GM18498 (cell line): ENCODE measurements at regions not wholly inside any gene's neighbourhood (a gene's known extent, or its start where the extent isn't known, plus 50 kb on each side); places are given as distances from the start of the nearest gene placed in this dataset.

Source experiments
- ATAC-seq: cut with Tn5 transposase; IDR thresholded peaks from one replicate; pipeline ENCODE4 v1.9.1; 2021; ENCODE audit warnings: mild to moderate bottlenecking, moderate library complexity; ENCODE audit not compliant: unreplicated experiment

DNA sequence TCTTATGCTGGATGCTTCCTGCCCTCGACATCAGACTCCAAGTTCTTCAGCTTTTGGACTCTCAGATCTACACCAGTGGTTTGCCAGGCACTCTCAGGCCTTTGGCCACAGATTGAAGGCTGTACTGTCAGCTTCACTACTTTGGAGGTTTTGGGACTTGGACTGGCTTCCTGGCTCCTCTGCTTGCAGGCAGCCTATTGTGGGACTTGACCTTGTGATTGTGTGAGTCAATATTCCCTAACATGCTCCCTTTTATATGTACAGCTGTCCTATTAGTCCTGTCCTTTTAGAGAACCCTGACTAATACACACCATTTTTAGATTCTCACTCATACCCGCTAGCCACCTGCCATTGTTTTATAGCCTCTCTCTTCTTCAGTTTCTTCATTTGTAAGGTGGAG lies 382.1 kb upstream of the TSHZ2 start:
- no peak for ATAC-seq

- ATAC-seq: no peak
Observed at GRCh38 chr20:52589251-52589812, 382.8 kb upstream of the TSHZ2 start.

DNA sequence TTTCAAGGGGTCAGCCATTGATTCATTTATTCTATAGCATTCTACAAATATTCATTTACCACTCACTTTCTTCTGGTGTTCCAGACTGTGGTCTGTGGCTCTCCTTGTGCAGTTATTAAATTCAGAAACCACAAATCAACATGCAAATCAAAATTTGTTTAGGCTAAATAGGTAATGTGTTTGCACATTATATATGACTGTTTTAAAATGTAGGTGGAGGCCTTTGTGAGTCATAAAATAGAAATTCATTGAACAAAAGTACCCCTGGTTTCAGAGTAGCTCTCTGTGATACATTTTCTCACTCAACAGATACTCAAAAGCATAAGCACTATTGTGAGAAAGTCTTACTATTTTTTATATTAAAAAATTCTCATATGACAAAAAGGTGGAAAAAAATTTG lies 385.5 kb upstream of the TSHZ2 start:
- ATAC-seq: no peak

GRCh38 chr20:52585333-52585732 lies 386.8 kb upstream of the TSHZ2 start:
- no peak for ATAC-seq

GRCh38 chr20:52578559-52578958 lies 387.0 kb upstream of the ZFP64 start:
- ATAC-seq: no peak

DNA sequence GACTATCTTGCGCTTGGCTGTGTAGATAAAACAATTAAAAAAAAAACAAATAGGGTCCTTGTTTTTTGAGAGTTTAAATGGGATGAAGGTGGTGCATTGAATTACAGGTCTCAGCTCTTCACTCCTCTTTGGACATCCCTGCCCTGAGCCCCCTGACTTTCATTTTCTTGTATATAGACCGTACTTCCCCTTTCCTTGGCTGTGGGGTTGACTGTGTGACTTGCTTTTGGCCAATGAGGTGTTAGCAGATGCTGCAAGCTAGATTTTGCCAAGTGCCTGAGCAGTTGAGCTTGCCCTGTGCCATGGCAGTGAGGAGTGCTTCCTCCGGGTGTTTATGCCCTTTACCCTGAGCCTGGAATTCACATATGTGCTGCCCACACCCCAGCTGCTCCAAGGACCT lies 386.1 kb upstream of the ZFP64 start:
- no peak for ATAC-seq

DNA sequence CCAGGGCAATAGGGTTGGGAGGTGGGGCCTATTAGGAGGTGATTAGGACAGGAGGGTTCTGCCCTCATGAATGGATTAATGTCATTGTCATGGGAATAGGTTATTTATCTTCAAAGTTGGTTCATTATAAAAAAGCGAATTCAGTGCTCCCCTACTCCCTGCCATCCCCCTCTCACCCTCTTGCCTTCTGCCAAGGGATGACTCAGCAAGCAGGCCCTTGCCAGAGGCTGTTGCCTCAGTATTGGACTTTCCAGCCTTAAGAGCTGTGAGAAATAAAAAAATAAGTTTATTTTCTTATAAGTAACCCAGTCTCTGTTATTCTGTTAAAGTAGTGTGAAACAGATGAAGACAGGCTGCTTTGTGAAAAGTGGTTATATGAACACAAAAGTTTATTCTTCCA lies 381.1 kb upstream of the ZFP64 start:
- ATAC-seq: no peak

GRCh38 chr20:52569201-52569600 lies 377.6 kb upstream of the ZFP64 start:
- no peak for ATAC-seq

- no peak for ATAC-seq
Observed at GRCh38 chr20:52565614-52566013, 374.0 kb upstream of the ZFP64 start.

DNA sequence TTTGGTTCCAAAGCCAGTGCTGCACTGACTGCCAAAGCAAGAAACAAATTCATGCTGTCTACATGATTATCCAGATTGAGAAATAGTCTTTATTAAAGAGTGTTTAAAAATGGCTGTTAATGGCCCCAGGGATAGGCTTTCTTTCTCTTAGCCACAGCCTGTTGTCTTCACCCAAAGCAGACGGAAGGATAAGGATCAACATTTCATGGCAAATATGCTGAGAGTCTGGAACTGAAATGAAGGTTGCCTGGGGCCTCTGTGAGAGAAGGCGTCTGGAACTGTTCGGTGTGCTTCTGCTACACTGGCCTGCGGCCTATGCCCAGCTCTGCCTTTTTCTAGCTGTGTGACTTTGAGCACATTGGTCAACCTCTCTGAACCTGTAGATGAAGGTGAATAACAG lies 373.0 kb upstream of the ZFP64 start:
- ATAC-seq: no peak

- ATAC-seq: no peak
Observed at GRCh38 chr20:52552181-52552872, 360.7 kb upstream of the ZFP64 start.

DNA sequence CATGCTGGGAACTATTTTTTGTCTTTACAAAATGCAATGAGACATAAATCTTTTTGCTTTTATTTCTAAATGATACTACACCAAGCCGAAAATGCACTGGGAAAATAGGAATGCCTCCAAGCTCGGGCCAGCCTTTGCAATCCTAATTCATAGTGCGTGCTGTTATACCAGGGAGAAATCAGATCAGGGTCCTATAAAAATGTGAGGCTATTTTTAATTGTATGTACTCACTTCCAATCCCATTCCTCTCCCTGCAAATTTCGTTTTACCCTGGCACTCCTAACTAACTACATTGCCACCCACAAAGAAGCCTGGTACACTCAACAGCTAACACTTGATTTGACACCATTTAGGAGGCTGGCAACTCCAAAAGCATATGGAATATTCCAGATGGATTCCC lies 350.6 kb upstream of the ZFP64 start:
- no peak for ATAC-seq

GRCh38 chr20:52540509-52540908 lies 348.9 kb upstream of the ZFP64 start:
- no peak for ATAC-seq

DNA sequence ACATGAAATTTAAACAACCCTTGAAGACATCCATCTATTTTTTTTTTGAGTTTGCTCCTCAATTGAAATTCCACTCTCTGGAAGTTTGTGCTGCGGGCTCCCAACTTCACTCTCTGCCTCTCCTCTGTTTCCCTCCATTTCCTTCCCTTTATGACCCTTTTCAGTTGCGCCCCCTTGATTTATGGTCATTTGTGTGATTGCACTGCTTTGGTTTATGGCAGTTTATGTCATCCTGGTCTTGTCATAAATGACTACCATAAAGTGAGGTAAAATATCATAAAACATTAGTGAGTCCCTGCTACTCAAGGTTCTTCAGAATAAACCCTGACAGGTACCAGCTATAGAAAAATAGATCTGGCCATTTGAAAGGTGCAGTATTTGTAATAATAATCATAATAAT lies 348.3 kb upstream of the ZFP64 start:
- ATAC-seq: no peak

DNA sequence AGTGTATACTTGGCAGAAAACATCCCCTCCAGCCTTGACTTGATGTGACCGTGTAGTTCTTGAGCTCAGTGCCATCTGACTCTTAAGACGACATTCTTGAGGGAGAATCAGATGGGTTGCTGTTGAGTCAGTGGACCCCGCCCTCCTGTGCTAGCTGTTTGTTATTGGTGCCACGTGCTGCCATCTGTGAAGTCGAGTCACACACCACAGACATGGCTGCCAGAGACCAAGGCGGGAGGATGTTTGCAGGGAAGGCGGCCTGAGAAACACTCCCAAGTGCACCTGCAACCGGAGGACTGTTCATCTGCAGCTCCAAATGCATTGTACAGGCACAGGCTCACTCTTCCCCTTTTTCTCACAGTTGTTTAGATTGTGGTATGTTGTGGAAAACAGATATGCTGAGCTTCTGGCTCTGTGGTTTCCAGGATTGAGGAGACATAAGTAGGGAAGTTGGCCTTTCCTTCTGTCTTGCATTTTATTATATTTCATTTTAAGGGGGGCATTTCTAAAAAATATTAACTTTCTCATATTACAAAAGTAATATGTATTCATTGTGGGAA lies 345.3 kb upstream of the ZFP64 start:
- ATAC-seq: no peak

DNA sequence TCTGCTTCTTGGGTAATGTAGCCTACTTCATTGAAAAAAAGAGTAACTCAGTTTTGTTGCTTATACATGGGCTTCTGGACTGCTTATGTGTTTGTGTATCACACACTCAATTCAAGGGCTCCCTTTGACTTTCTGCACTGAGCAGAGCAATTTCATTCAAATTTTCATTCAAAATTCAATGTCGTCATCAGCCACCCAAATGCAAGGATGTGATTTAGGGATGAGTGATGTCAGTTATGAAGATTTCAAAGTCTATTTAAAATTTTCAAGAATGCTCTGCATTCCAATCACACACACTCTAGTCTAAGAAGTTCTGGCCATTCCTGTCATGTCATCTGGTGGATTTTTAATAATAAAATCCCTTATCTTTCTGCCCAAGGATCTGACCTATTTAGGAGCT lies 344.5 kb upstream of the ZFP64 start:
- ATAC-seq: no peak

GRCh38 chr20:52534616-52535015 lies 343.0 kb upstream of the ZFP64 start:
- ATAC-seq: no peak

DNA sequence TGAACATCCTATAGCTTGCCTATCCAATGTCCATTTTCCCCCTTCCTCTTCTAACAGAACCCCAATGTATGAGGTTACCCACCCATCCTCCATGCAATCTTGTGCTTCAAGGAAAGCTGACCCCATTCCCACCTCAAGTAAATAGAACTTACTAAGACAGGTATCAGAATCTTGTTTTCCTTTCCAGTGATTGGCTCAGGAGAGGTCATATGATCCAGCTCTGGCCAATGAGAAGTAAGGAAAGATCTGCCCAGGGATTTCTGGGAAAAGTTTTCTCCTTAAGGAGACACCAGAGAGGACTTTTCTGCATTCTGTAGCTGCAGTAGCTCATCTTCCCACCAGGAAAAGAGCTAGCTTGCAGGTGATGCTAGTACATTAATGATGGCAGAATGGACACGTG lies 341.8 kb upstream of the ZFP64 start:
- no peak for ATAC-seq

DNA sequence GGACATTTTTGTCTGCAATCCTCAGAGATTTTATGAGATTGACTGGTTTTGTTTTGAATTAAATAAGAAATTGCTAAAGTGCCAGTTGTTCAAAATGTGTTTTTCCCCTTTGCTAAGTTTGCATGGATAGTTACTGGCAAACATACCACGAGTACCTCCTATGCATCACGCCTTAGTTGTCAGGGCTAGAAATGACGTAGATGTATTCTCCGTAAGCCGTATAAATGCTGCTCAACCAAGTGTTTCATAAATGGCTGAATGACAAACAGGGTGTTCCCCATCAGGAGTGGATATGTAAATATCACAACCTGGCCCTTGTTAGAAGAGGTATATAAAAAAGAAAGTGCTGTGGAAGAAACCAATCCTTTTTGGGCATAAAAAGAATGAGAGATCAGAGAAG lies 341.1 kb upstream of the ZFP64 start:
- ATAC-seq: no peak

DNA sequence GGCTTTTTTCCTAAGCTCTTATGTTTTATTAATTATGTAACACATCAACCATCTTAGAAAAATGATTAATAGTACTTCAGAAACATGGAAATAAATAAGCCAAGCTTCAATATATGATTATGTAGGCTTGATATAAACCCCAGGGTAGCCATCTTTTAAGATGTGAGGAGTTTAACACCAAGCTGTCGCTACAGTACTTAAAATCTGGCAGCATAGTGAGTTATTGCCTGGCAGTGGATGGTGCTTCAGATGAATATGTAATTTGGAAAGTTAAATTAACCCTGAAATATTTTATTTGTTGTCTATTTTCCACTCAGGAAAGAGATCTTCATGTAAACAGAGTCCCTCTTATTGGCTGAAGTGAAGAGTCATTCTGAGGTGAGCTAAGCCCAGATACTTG lies 339.0 kb upstream of the ZFP64 start:
- no peak for ATAC-seq

GRCh38 chr20:52529826-52530225 lies 338.2 kb upstream of the ZFP64 start:
- no peak for ATAC-seq

GRCh38 chr20:52524861-52525260 lies 333.3 kb upstream of the ZFP64 start:
- ATAC-seq: no peak

DNA sequence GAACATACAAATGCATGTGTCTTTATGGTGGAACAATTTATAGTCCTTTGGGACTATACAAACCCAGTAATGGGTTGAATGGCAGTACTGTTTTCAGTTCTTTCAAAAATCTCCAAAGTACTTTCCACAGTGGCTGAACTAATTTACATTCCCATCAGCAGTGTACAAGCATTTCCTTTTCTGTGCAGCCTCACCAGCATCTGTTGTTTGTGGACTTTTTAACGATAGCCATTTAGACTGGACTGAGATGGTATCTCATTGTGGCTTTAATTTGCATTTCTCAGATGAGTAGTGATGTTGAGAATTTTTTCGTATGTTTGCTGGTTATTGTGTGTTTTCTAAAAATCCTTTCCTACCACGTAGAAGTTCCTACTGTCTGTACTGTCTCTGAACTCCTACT lies 327.2 kb upstream of the ZFP64 start:
- no peak for ATAC-seq
